B cell (primary cell): ENCODE measurements at regions not wholly inside any gene's neighbourhood (a gene's known extent, or its start where the extent isn't known, plus 50 kb on each side); places are given as distances from the start of the nearest gene placed in this dataset.

ENCODE experiments used
- ATAC-seq: fragments of 200-7000 bp; cut with Tn5 transposase; one replicate; pipeline ENCODE4 v1.10.0; 2021; ENCODE audit warnings: low read depth, mild to moderate bottlenecking, moderate number of reproducible peaks, moderate library complexity
- CTCF ChIA-PET: fragments of 350-600 bp; sonication (Branson Sonifier 250); formaldehyde crosslinking; loops from one replicate; lab custom pipeline; 2021; ENCODE audit warnings: antibody characterized with exemption, inconsistent platforms; lab: Charles Lee
- POLR2A ChIA-PET: fragments of 350-600 bp; sonication (Branson Sonifier 250); formaldehyde crosslinking; loops from one replicate; lab custom pipeline; 2021; ENCODE audit warnings: antibody characterized with exemption; lab: Charles Lee
- DNase-seq: peaks from one replicate; pipeline ENCODE4 v3.0.0; 2013
- H2AFZ ChIP-seq: 2 replicates; pipeline ENCODE4 v1.6.1; 2012; ENCODE audit warnings: mild to moderate bottlenecking, low read depth, low read length; ENCODE audit not compliant: insufficient read depth, poor library complexity, severe bottlenecking
- H3K27ac ChIP-seq, 2 donors: 1 replicate in 1 of 2; 2 replicates in 1 of 2; pipeline ENCODE4 v1.5.1; 2012 to 2013; ENCODE audit warnings: low read length in 2 of 2, mild to moderate bottlenecking in 2 of 2, moderate library complexity in 1 of 2
- H3K27me3 ChIP-seq, 4 experiments: fragments of 200-600 bp in 1 of 4; sonication (generic) in 1 of 4; replicated peaks in 1 of 4; 1 replicate in 2 of 4; 2 replicates in 2 of 4; pipeline versions ENCODE4 v1.6.1 to v1.7.0; 2013 to 2016; ENCODE audit warnings: low read length in 3 of 4, mild to moderate bottlenecking in 2 of 4, mixed read lengths in 1 of 4, moderate library complexity in 1 of 4; ENCODE audit not compliant: insufficient read depth in 4 of 4, control insufficient read depth in 3 of 4; ENCODE audit errors: control extremely low read depth in 1 of 4
- H3K36me3 ChIP-seq, 2 experiments: replicated peaks in 1 of 2; 1 replicate in 1 of 2; 2 replicates in 1 of 2; pipeline versions ENCODE4 v1.6.1 to v1.7.1; 2013; ENCODE audit warnings: low read length in 1 of 2; ENCODE audit not compliant: insufficient read depth in 2 of 2, control insufficient read depth in 1 of 2; ENCODE audit errors: control extremely low read depth in 1 of 2, extremely low read depth in 1 of 2
- H3K4me1 ChIP-seq, 2 donors: fragments of 200-600 bp in 1 of 2; sonication (generic) in 1 of 2; 1 replicate in 1 of 2; 2 replicates in 1 of 2; pipeline versions ENCODE4 v1.5.1 to v1.6.1; 2013 to 2017; ENCODE audit warnings: low read length in 2 of 2; ENCODE audit not compliant: control insufficient read depth in 2 of 2, insufficient read depth in 2 of 2
- H3K4me2 ChIP-seq: replicated peaks from 2 replicates; pipeline ENCODE3; 2012; ENCODE audit warnings: mild to moderate bottlenecking, low read depth, low read length; ENCODE audit not compliant: poor library complexity, severe bottlenecking
- H3K4me3 ChIP-seq, 5 experiments: fragments of 200-600 bp in 1 of 5; sonication (generic) in 1 of 5; 1 replicate in 3 of 5; 2 replicates in 2 of 5; pipeline versions ENCODE4 v1.5.1 to v1.7.0; 2011 to 2016; ENCODE audit warnings: low read length in 4 of 5, mild to moderate bottlenecking in 4 of 5, low read depth in 2 of 5, control low read depth in 1 of 5, moderate library complexity in 1 of 5; ENCODE audit not compliant: insufficient read depth in 1 of 5; ENCODE audit errors: control extremely low read depth in 1 of 5, extremely low read depth in 1 of 5
- H3K79me2 ChIP-seq: fragments of 200-600 bp; sonication (generic); one replicate; pipeline ENCODE4 v1.6.0; 2016; ENCODE audit warnings: low read length; ENCODE audit not compliant: control insufficient read depth, insufficient read depth
- H3K9ac ChIP-seq: fragments of 200-600 bp; sonication (generic); 2 replicates; pipeline ENCODE4 v1.6.1; 2017; ENCODE audit warnings: mild to moderate bottlenecking, low read length, moderate library complexity
- H3K9me3 ChIP-seq, 3 donors: one replicate each; pipeline versions ENCODE4 v1.6.1 to v1.7.1; 2013; ENCODE audit warnings: low read length in 2 of 3; ENCODE audit not compliant: control insufficient read depth in 2 of 3, insufficient read depth in 1 of 3; ENCODE audit errors: control extremely low read depth in 1 of 3
- H4K20me1 ChIP-seq: 2 replicates; pipeline ENCODE4 v1.6.0; 2012; ENCODE audit warnings: mild to moderate bottlenecking, low read length; ENCODE audit not compliant: insufficient read depth, control insufficient read depth, poor library complexity, severe bottlenecking
- H3K27ac Mint-ChIP-seq: one replicate; pipeline ENCODE4 v1.8.0; 2021; ENCODE audit warnings: mixed read lengths
- H3K27me3 Mint-ChIP-seq: one replicate; pipeline ENCODE4 v1.8.0; 2021; ENCODE audit warnings: mixed read lengths
- H3K4me1 Mint-ChIP-seq: one replicate; pipeline ENCODE4 v1.8.0; 2021; ENCODE audit warnings: mixed read lengths
- H3K4me3 Mint-ChIP-seq: one replicate; pipeline ENCODE4 v1.8.0; 2021; ENCODE audit warnings: mixed read lengths
- H3K9me3 Mint-ChIP-seq: one replicate; pipeline ENCODE4 v1.8.0; 2022; ENCODE audit warnings: mixed read lengths; ENCODE audit not compliant: insufficient read depth
- CTCF ChIP-seq: fragments of 200-600 bp; IDR thresholded peaks from one replicate; pipeline ENCODE4 v1.8.0; 2022; ENCODE audit warnings: antibody characterized with exemption, mild to moderate bottlenecking
- EZH2 ChIP-seq: IDR thresholded peaks from 2 replicates; pipeline ENCODE4 v1.6.1; 2012; ENCODE audit warnings: borderline replicate concordance, low read depth, mild to moderate bottlenecking, moderate library complexity, low read length; ENCODE audit not compliant: insufficient read depth, poor library complexity, severe bottlenecking
- WGBS: methylation state at CpG from one replicate; pipeline ENCODE4 v1.1.5; 2013; ENCODE audit warnings: missing lambda C conversion rate; ENCODE audit not compliant: insufficient coverage; 5-methylcytosine and 5-hydroxymethylcytosine counted together
- intact Hi-C: fragments of 100-400 bp; cut with micrococcal nuclease; formaldehyde crosslinking; loops from one replicate; pipeline ENCODE4 v1.10.0; 2022

DNA sequence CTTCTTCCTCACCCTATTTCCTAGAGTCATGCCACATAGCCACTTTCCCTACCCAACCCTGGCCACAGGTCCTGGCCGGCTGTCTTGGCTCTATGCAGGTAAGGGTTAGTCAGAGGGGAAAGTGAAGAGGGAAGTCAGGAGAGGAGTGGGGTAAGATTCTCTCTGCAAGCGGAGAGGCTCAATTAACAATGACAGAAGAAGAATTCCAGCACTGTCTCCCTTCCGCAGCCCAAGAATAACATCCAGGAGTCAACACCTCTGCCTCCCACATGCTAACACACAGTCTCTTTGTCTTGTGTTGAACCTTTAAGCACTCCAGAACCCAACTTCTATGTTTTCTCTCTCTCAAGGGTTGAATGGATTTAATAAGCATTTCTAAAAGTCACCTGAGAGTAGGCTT is 235.1 kb upstream of the ANKRD55 start:
- DNase-seq (no peak), ATAC-seq (no peak)
- Mint-ChIP-seq H3K27ac (no peak overlapping the region), H3K4me1 (peaks cover 26% of the 10 kb centered on the region), H3K4me3 (no peak overlapping the region), H3K27me3 (no peaks in the 10 kb centered on the region), H3K9me3 (no peaks in the 10 kb centered on the region)
- no peaks in the 10 kb centered on the region for H3K27me3 ChIP-seq
- POLR2A ChIA-PET = no interaction called here
- WGBS = no CpG with 5 or more reads among the region's 3 CpGs
- no peak for TF ChIP-seq EZH2
- TF ChIP-seq CTCF = no peak
- no peak overlapping the region for H3K9ac ChIP-seq
- H3K4me1 ChIP-seq = peaks cover 16 to 19% of the 10 kb centered on the region in 2 donors
- H3K27ac ChIP-seq = no peak overlapping the region
- CTCF ChIA-PET = interaction anchor here (1.2 to 1.7 kb wide), 3 partner anchors 12 to 197 kb away, joined by 3 to 5 read pairs (median 4); no protein-coding TSS in a partner anchor
- intact Hi-C loops = no loop called here
- no peaks in the 10 kb centered on the region for H3K9me3 ChIP-seq
- no peaks in the 10 kb centered on the region for H3K36me3 ChIP-seq
- no peak overlapping the region for H3K4me2 ChIP-seq
- no peaks in the 10 kb centered on the region for H4K20me1 ChIP-seq
- H2AFZ ChIP-seq = no peak overlapping the region
- peaks cover 4% of the 10 kb centered on the region for H3K79me2 ChIP-seq
- no peak overlapping the region for H3K4me3 ChIP-seq

DNA sequence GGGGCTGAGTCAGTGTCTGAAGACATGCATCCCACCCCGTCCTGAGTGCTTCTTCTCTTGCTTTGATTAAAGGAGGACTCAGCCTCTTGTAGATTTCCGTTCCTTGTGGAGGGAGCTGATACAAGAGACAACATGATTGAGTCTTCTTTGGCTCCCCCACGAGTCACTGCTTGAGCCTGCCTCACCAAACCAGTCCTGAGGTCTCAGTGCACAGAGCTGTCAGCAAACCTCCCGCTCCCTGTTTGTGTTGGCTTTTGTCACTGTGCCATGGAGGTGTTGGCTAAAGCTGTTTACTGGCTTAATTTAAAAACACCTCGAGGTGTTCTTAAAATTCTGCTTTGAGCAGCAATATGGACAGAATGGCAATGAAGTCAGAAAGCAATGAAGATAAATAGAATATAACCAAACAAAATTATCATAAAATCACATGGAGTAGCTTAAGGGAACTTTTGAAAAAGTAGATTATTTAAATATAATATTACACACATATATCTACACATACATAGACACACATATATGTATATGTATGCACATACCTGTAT is 234.1 kb upstream of the ANKRD55 start:
- POLR2A ChIA-PET = interaction anchor here (0.6 to 0.7 kb wide), 2 partner anchors 9 to 371 kb away, joined by 3 to 5 read pairs; no protein-coding TSS in a partner anchor
- intact Hi-C loops = no loop called here
- no peak for DNase-seq

More for the DNA sequence above, 234.1 kb upstream of the ANKRD55 start:
- Histone ChIP-seq H3K9me3 (no peaks in the 10 kb centered on the region), H3K4me1 (peaks cover 16 to 19% of the 10 kb centered on the region in 2 donors), H3K27me3 (no peaks in the 10 kb centered on the region), H3K9ac (no peak overlapping the region), H2AFZ (no peak overlapping the region), H3K4me2 (no peak overlapping the region), H4K20me1 (no peaks in the 10 kb centered on the region), H3K36me3 (no peaks in the 10 kb centered on the region), H3K4me3 (no peak overlapping the region), H3K27ac (no peak overlapping the region), H3K79me2 (peaks cover 4% of the 10 kb centered on the region)
- H3K4me3 Mint-ChIP-seq = no peak overlapping the region
- H3K27me3 Mint-ChIP-seq = no peaks in the 10 kb centered on the region
- no peak for ATAC-seq
- WGBS = 86% methylated on average over 3 of the region's 5 CpGs
- no peak for TF ChIP-seq CTCF
- TF ChIP-seq EZH2 = no peak
- peaks cover 32% of the 10 kb centered on the region for H3K4me1 Mint-ChIP-seq
- H3K9me3 Mint-ChIP-seq = no peaks in the 10 kb centered on the region
- CTCF ChIA-PET = interaction anchor here (0.8 to 1.4 kb wide), 3 partner anchors 14 to 196 kb away, joined by 3 to 5 read pairs (median 3); no protein-coding TSS in a partner anchor
- no peak overlapping the region for H3K27ac Mint-ChIP-seq
